GM12878 (cell line): ENCODE measurements at regions not wholly inside any gene's neighbourhood (a gene's known extent, or its start where the extent isn't known, plus 50 kb on each side); places are given as distances from the start of the nearest gene placed in this dataset.

Experiments used
- ATAC-seq: fragments of 200-7000 bp; cut with Tn5 transposase; 3 replicates; pipeline ENCODE4 v1.9.1; 2020; ENCODE audit warnings: mild to moderate bottlenecking, moderate library complexity
- BruUV-seq: library from RNA; stranded (reverse); fragments of 400-500 nt; replicated peaks from 2 replicates; lab custom pipeline; 2021; lab: Mats Ljungman, UMichigan
- CTCF ChIA-PET: fragments of 300-600 bp; sonication (Branson Sonifier 250); formaldehyde crosslinking; extraction: SDS; loops from one replicate; lab custom pipeline; 2021; ENCODE audit warnings: inconsistent platforms; lab: Yijun Ruan, JAX
- POLR2A ChIA-PET: fragments of 350-600 bp; formaldehyde crosslinking; extraction: SDS; loops from one replicate; lab custom pipeline; 2021; ENCODE audit warnings: inconsistent platforms; lab: Charles Lee
- RAD21 ChIA-PET: fragments of 300-600 bp; sonication (Branson Sonifier 250); formaldehyde crosslinking; loops from one replicate; lab custom pipeline; 2023; ENCODE audit warnings: antibody characterized with exemption; ENCODE audit not compliant: unreplicated experiment; lab: Charles Lee
- SMC1A ChIA-PET: fragments of 300-600 bp; sonication (Branson Sonifier 250); formaldehyde crosslinking; loops from one replicate; lab custom pipeline; 2023; ENCODE audit not compliant: unreplicated experiment, uncharacterized antibody; lab: Charles Lee
- DNase-seq: peaks from one replicate; pipeline ENCODE4 v3.0.0-alpha.2; 2011; ENCODE audit warnings: low read depth, low spot score
- FAIRE-seq: peaks from 3 replicates; lab custom pipeline; 2011; peaks lifted over from hg19 to GRCh38; lab: Jason Lieb, UNC
- H2AFZ ChIP-seq: 2 replicates; pipeline ENCODE4 v1.6.0; 2011; ENCODE audit warnings: low read depth, low read length, control low read depth; ENCODE audit not compliant: control insufficient read depth
- H3K27ac ChIP-seq: 2 replicates; pipeline ENCODE4 v1.5.1; 2011; ENCODE audit warnings: control low read depth; ENCODE audit not compliant: control insufficient read depth, insufficient read depth
- H3K27me3 ChIP-seq, 2 experiments: replicated peaks in 1 of 2; 2 replicates each; pipeline versions ENCODE4 v1.6.0 to v1.6.1; 2011; ENCODE audit warnings: low read length in 1 of 2; ENCODE audit not compliant: control insufficient read depth in 2 of 2, insufficient read depth in 2 of 2
- H3K36me3 ChIP-seq, 2 experiments: 2 replicates each; pipeline ENCODE4 v1.5.1; 2011; ENCODE audit warnings: low read length in 1 of 2; ENCODE audit not compliant: control insufficient read depth in 2 of 2, insufficient read depth in 2 of 2
- H3K4me1 ChIP-seq: 2 replicates; pipeline ENCODE4 v1.6.1; 2011; ENCODE audit warnings: mild to moderate bottlenecking, low read length, moderate library complexity, mixed read lengths; ENCODE audit not compliant: control insufficient read depth, insufficient read depth
- H3K4me2 ChIP-seq: 2 replicates; pipeline ENCODE4 v1.6.0; 2011; ENCODE audit warnings: control low read depth; ENCODE audit not compliant: control insufficient read depth, insufficient read depth
- H3K4me3 ChIP-seq: fragments of 200-600 bp; sonication (generic); 2 replicates; pipeline ENCODE4 v1.5.1; 2016
- H3K79me2 ChIP-seq: 2 replicates; pipeline ENCODE4 v1.6.0; 2011; ENCODE audit warnings: low read length; ENCODE audit not compliant: control insufficient read depth, insufficient read depth
- H3K9ac ChIP-seq: 2 replicates; pipeline ENCODE4 v1.8.0; 2011; ENCODE audit warnings: low read length, control low read depth, mixed read lengths; ENCODE audit not compliant: control insufficient read depth, insufficient read depth
- H3K9me3 ChIP-seq: replicated peaks from 3 replicates; pipeline ENCODE4 v1.5.1; 2011; ENCODE audit warnings: mild to moderate bottlenecking, low read length; ENCODE audit not compliant: control insufficient read depth, insufficient read depth
- H4K20me1 ChIP-seq: 2 replicates; pipeline ENCODE4 v1.6.0; 2011; ENCODE audit not compliant: control insufficient read depth, insufficient read depth
- NFYA ChIP-seq: IDR thresholded peaks from 2 replicates; pipeline ENCODE4 v1.6.1; 2011; ENCODE audit warnings: low read depth, mild to moderate bottlenecking, low read length, improper control_type of control experiment, borderline replicate concordance
- NR2F1 ChIP-seq: fragments of 450-650 bp; conservative IDR thresholded peaks from 2 replicates; pipeline ENCODE4 v1.6.1; 2017; ENCODE audit warnings: mild to moderate bottlenecking
- SPI1 ChIP-seq: IDR thresholded peaks from 2 replicates; pipeline ENCODE4 v1.6.1; 2011; ENCODE audit warnings: low read depth, mild to moderate bottlenecking, low read length, moderate library complexity, borderline replicate concordance; ENCODE audit not compliant: insufficient read depth
- WGBS: methylation state at CpG from one replicate; pipeline ENCODE4 v1.1.6; 2016; ENCODE audit warnings: low lambda C conversion rate; ENCODE audit not compliant: insufficient replicate concordance, insufficient coverage; ENCODE audit errors: missing lambda C conversion rate; 5-methylcytosine and 5-hydroxymethylcytosine counted together
- in situ Hi-C: fragments of 300-500 bp; cut with MboI; formaldehyde crosslinking; loops from 9 replicates; pipeline ENCODE4 v1.14.3; 2018; ENCODE audit warnings: mixed read lengths
- intact Hi-C: fragments of 100-400 bp; cut with micrococcal nuclease; formaldehyde crosslinking; loops from one replicate; pipeline ENCODE4 v1.14.2; 2022; ENCODE audit not compliant: unreplicated experiment

DNA sequence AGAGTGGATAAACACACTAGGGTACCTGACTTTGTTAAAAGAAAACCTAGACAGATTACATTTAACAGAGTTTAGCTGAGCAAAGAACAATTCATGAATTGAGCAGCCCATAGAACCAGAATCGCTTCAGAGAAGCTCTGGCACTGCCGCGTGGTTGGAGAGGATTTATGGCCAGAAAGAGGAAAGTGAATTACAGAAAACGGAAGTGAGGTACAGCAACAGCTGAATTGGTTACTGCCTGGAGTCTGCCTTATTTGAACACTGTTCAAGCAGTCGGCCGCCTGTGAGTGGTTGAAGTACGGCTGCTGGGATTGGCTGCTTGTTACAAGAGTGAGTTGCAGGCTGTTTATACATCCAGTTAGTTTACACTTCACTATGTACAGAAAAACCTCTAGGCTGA lies 253.8 kb upstream of the CDYL start:
- POLR2A ChIA-PET: no interaction called here
- no peaks in the 10 kb centered on the region for H3K4me1 ChIP-seq
- H3K27me3 ChIP-seq: no peaks in the 10 kb centered on the region
- H2AFZ ChIP-seq: no peak overlapping the region
- BruUV-seq: no TSS peak
- H3K4me3 ChIP-seq: no peak overlapping the region
- H3K4me2 ChIP-seq: no peak overlapping the region
- no peaks in the 10 kb centered on the region for H3K36me3 ChIP-seq
- RAD21 ChIA-PET: no interaction called here
- no peak overlapping the region for H3K27ac ChIP-seq
- CTCF ChIA-PET: no interaction called here
- DNase-seq: no peak
- 38% methylated on average over 7 of the region's 7 CpGs for WGBS
- no peaks in the 10 kb centered on the region for H3K9me3 ChIP-seq
- TF ChIP-seq NFYA (no peak), SPI1 (peak; percentile 53; the same call in 1 of the 2 replicates)
- no peaks in the 10 kb centered on the region for H3K79me2 ChIP-seq
- FAIRE-seq: no peak
- no peak for ATAC-seq
- intact Hi-C loops: no loop called here
- SMC1A ChIA-PET: interaction anchor here (1.1 kb wide), 1 partner anchor 30 kb away, joined by 3 read pairs; no protein-coding TSS in a partner anchor
- H4K20me1 ChIP-seq: no peaks in the 10 kb centered on the region
- no peak overlapping the region for H3K9ac ChIP-seq
- in situ Hi-C loops: no loop called here

DNA sequence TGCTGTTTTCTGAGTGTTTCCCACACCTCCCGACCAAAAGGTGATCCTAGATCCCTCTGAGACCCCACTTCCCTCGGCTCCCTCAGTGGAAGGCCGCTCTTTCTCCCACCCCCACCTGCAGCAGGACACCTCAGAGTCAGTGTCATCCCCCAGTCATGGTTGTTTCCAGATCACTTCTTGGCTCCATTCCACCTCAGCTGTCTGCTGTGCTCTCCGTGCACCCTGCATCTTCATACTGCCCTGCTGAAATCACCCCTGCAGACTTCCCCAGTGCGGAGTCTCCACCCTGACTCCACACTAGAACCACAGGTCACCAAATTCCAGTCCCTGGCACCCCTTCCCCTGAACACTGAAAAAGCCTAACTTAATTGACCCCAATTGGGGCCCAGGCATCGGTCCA lies 255.1 kb upstream of the CDYL start:
- H3K4me2 ChIP-seq: no peak overlapping the region
- no peaks in the 10 kb centered on the region for H3K4me1 ChIP-seq
- TF ChIP-seq NR2F1: no peak
- ATAC-seq: no peak
- ChIA-PET POLR2A (no interaction called here), SMC1A (no interaction called here), CTCF (no interaction called here), RAD21 (no interaction called here)
- FAIRE-seq: no peak
- no peak for DNase-seq
- intact Hi-C loops (no loop called here), in situ Hi-C loops (no loop called here)
- no peaks in the 10 kb centered on the region for H3K27me3 ChIP-seq
- BruUV-seq: no TSS peak
- no peaks in the 10 kb centered on the region for H4K20me1 ChIP-seq
- H2AFZ ChIP-seq: no peak overlapping the region
- H3K36me3 ChIP-seq: no peaks in the 10 kb centered on the region
- 31% methylated on average over 6 of the region's 6 CpGs for WGBS
- no peak overlapping the region for H3K9ac ChIP-seq
- no peak overlapping the region for H3K27ac ChIP-seq
- H3K9me3 ChIP-seq: no peaks in the 10 kb centered on the region
- no peaks in the 10 kb centered on the region for H3K79me2 ChIP-seq
- no peak overlapping the region for H3K4me3 ChIP-seq
